Astrocyte (in vitro differentiated cells and primary cell): ENCODE measurements at regions not wholly inside any gene's neighbourhood (a gene's known extent, or its start where the extent isn't known, plus 50 kb on each side); places are given as distances from the start of the nearest gene placed in this dataset.

Experiments used
- DNase-seq: peaks from one replicate; pipeline ENCODE4 v3.0.0-alpha.2; 2010; ENCODE audit warnings: low read depth
- FAIRE-seq: peaks from 2 replicates; lab custom pipeline; 2011; peaks lifted over from hg19 to GRCh38; lab: Jason Lieb, UNC
- H2AFZ ChIP-seq: 2 replicates; pipeline ENCODE4 v1.6.0; 2012; ENCODE audit warnings: low read depth, low read length, inconsistent platforms
- H3K27ac ChIP-seq: 2 replicates; pipeline ENCODE4 v1.5.1; 2011; ENCODE audit warnings: low read depth, low read length, inconsistent platforms
- H3K27me3 ChIP-seq: 2 replicates; pipeline ENCODE4 v1.6.0; 2011; ENCODE audit warnings: low read length, inconsistent platforms; ENCODE audit not compliant: insufficient read depth
- H3K36me3 ChIP-seq: 2 replicates; pipeline ENCODE4 v1.5.1; 2011; ENCODE audit warnings: low read length, inconsistent platforms; ENCODE audit not compliant: insufficient read depth
- H3K4me1 ChIP-seq: 2 replicates; pipeline ENCODE4 v1.5.1; 2011; ENCODE audit warnings: low read length, inconsistent platforms; ENCODE audit not compliant: insufficient read depth
- H3K4me2 ChIP-seq: 2 replicates; pipeline ENCODE4 v1.6.0; 2012; ENCODE audit warnings: low read length, inconsistent platforms
- H3K4me3 ChIP-seq: 2 replicates; pipeline ENCODE4 v1.5.1; 2011; ENCODE audit warnings: low read depth, mild to moderate bottlenecking, low read length, inconsistent platforms; ENCODE audit not compliant: insufficient read depth
- H3K79me2 ChIP-seq: 2 replicates; pipeline ENCODE4 v1.6.0; 2012; ENCODE audit warnings: mild to moderate bottlenecking, low read length, inconsistent platforms; ENCODE audit not compliant: insufficient read depth
- H3K9ac ChIP-seq: 2 replicates; pipeline ENCODE4 v1.6.0; 2012; ENCODE audit warnings: mild to moderate bottlenecking, low read length, inconsistent platforms
- H3K9me3 ChIP-seq: 2 replicates; pipeline ENCODE4 v1.5.1; 2012; ENCODE audit warnings: low read depth, mild to moderate bottlenecking, low read length, inconsistent platforms; ENCODE audit not compliant: insufficient read depth
- H4K20me1 ChIP-seq: 2 replicates; pipeline ENCODE4 v1.6.0; 2012; ENCODE audit warnings: low read length, inconsistent platforms; ENCODE audit not compliant: insufficient read depth
- H3K27ac Mint-ChIP-seq: one replicate; pipeline ENCODE4 v1.8.0; 2021; ENCODE audit warnings: mild to moderate bottlenecking, mixed read lengths; ENCODE audit not compliant: unreplicated experiment
- H3K27me3 Mint-ChIP-seq: one replicate; pipeline ENCODE4 v1.8.0; 2021; ENCODE audit warnings: low read depth, mixed read lengths; ENCODE audit not compliant: unreplicated experiment
- H3K36me3 Mint-ChIP-seq: one replicate; pipeline ENCODE4 v1.8.0; 2021; ENCODE audit warnings: low read depth, mixed read lengths; ENCODE audit not compliant: unreplicated experiment
- H3K4me1 Mint-ChIP-seq: one replicate; pipeline ENCODE4 v1.8.0; 2021; ENCODE audit warnings: low read depth, mixed read lengths; ENCODE audit not compliant: unreplicated experiment
- H3K4me3 Mint-ChIP-seq: one replicate; pipeline ENCODE4 v1.8.0; 2021; ENCODE audit warnings: mild to moderate bottlenecking, moderate library complexity, mixed read lengths; ENCODE audit not compliant: unreplicated experiment
- H3K9me3 Mint-ChIP-seq: one replicate; pipeline ENCODE4 v1.8.0; 2021; ENCODE audit warnings: mild to moderate bottlenecking, mixed read lengths; ENCODE audit not compliant: unreplicated experiment
- CTCF ChIP-seq: IDR thresholded peaks from 2 replicates; pipeline ENCODE4 v1.5.1; 2011; ENCODE audit warnings: low read depth, mild to moderate bottlenecking, inconsistent platforms, low read length, moderate library complexity; ENCODE audit not compliant: insufficient read depth
- EZH2 ChIP-seq: IDR thresholded peaks from 2 replicates; pipeline ENCODE4 v1.6.1; 2012; ENCODE audit warnings: mild to moderate bottlenecking, low read length, inconsistent platforms; ENCODE audit not compliant: insufficient read depth

- Histone ChIP-seq H2AFZ (no peak overlapping the region), H3K4me2 (no peak overlapping the region), H3K79me2 (no peaks in the 10 kb centered on the region), H3K4me1 (no peaks in the 10 kb centered on the region), H3K27ac (no peak overlapping the region), H3K4me3 (no peak overlapping the region), H3K9me3 (no peaks in the 10 kb centered on the region), H3K9ac (no peak overlapping the region), H3K36me3 (no peaks in the 10 kb centered on the region), H3K27me3 (no peaks in the 10 kb centered on the region), H4K20me1 (no peaks in the 10 kb centered on the region)
- DNase-seq (no peak), FAIRE-seq (no peak)
- no peaks in the 10 kb centered on the region for H3K4me1 Mint-ChIP-seq
- H3K27me3 Mint-ChIP-seq: no peaks in the 10 kb centered on the region
- no peak overlapping the region for H3K27ac Mint-ChIP-seq
- TF ChIP-seq CTCF (no peak), EZH2 (no peak)
- H3K4me3 Mint-ChIP-seq: no peak overlapping the region
- H3K9me3 Mint-ChIP-seq: no peaks in the 10 kb centered on the region
- H3K36me3 Mint-ChIP-seq: no peaks in the 10 kb centered on the region
Observed at GRCh38 chr13:31920727-31921100, 110.9 kb upstream of the FRY start.

- no peak overlapping the region for H3K27ac Mint-ChIP-seq
- H3K4me1 ChIP-seq: no peaks in the 10 kb centered on the region
- H3K9ac ChIP-seq: no peak overlapping the region
- no peak overlapping the region for H2AFZ ChIP-seq
- H3K36me3 Mint-ChIP-seq: no peaks in the 10 kb centered on the region
- no peaks in the 10 kb centered on the region for H3K79me2 ChIP-seq
- H3K36me3 ChIP-seq: no peaks in the 10 kb centered on the region
- DNase-seq: no peak
- H3K4me1 Mint-ChIP-seq: peaks cover 5% of the 10 kb centered on the region
- no peak for FAIRE-seq
- no peak overlapping the region for H3K27ac ChIP-seq
- no peaks in the 10 kb centered on the region for H3K27me3 Mint-ChIP-seq
- no peaks in the 10 kb centered on the region for H4K20me1 ChIP-seq
- H3K4me2 ChIP-seq: no peak overlapping the region
- H3K4me3 ChIP-seq: no peak overlapping the region
- TF ChIP-seq CTCF: no peak
- no peak for TF ChIP-seq EZH2
- H3K9me3 Mint-ChIP-seq: no peaks in the 10 kb centered on the region
- H3K4me3 Mint-ChIP-seq: no peak overlapping the region
- no peaks in the 10 kb centered on the region for H3K9me3 ChIP-seq
- no peaks in the 10 kb centered on the region for H3K27me3 ChIP-seq
Observed at GRCh38 chr13:31922724-31923123, 108.8 kb upstream of the FRY start.

GRCh38 chr13:31923134-31923763, 108.3 kb upstream of the FRY start:
- H3K4me1 Mint-ChIP-seq: peaks cover 5% of the 10 kb centered on the region
- H3K9me3 Mint-ChIP-seq: no peaks in the 10 kb centered on the region
- no peak overlapping the region for H3K4me3 ChIP-seq
- H2AFZ ChIP-seq: no peak overlapping the region
- no peaks in the 10 kb centered on the region for H3K36me3 ChIP-seq
- no peaks in the 10 kb centered on the region for H3K4me1 ChIP-seq
- no peaks in the 10 kb centered on the region for H3K79me2 ChIP-seq
- no peak overlapping the region for H3K27ac Mint-ChIP-seq
- no peaks in the 10 kb centered on the region for H3K9me3 ChIP-seq
- H3K27me3 Mint-ChIP-seq: no peaks in the 10 kb centered on the region
- DNase-seq: no peak
- no peaks in the 10 kb centered on the region for H4K20me1 ChIP-seq
- no peaks in the 10 kb centered on the region for H3K36me3 Mint-ChIP-seq
- H3K27ac ChIP-seq: no peak overlapping the region
- no peak for FAIRE-seq
- TF ChIP-seq CTCF (no peak), EZH2 (no peak)
- no peak overlapping the region for H3K4me3 Mint-ChIP-seq
- H3K27me3 ChIP-seq: no peaks in the 10 kb centered on the region
- no peak overlapping the region for H3K9ac ChIP-seq
- H3K4me2 ChIP-seq: no peak overlapping the region
